22Rv1 (cell line): ENCODE measurements at regions not wholly inside any gene's neighbourhood (a gene's known extent, or its start where the extent isn't known, plus 50 kb on each side); places are given as distances from the start of the nearest gene placed in this dataset.

Experiments used
- CTCF ChIP-seq: fragments of 450-650 bp; IDR thresholded peaks from 2 replicates; pipeline ENCODE4 v1.5.1; 2017; ENCODE audit warnings: mild to moderate bottlenecking
- ZFX ChIP-seq: fragments of 450-650 bp; IDR thresholded peaks from 2 replicates; pipeline ENCODE4 v1.6.1; 2017; ENCODE audit warnings: antibody characterized with exemption, borderline replicate concordance

GRCh38 chr1:90127288-90127953 is 132.5 kb downstream of the ZNF326 start:
- TF ChIP-seq CTCF: no peak
- no peak for TF ChIP-seq ZFX
